ENCODE measurements at regions not wholly inside any gene's neighbourhood (a gene's known extent, or its start where the extent isn't known, plus 50 kb on each side); places are given as distances from the start of the nearest gene placed in this dataset.

- no peak for TF ChIP-seq CTCF (IDR thresholded peaks at IDR 0.05; ENCODE audit: insufficient read depth, low read depth, low read length)
- no peak for TF ChIP-seq EZH2 (IDR thresholded peaks at IDR 0.05; ENCODE audit: insufficient read depth, low read length)
These were observed 280.8 kb upstream of the MARCKS start for GRCh38 chr6:113576310-113576709.
